ENCODE measurements at regions not wholly inside any gene's neighbourhood (a gene's known extent, or its start where the extent isn't known, plus 50 kb on each side); places are given as distances from the start of the nearest gene placed in this dataset.

DNA sequence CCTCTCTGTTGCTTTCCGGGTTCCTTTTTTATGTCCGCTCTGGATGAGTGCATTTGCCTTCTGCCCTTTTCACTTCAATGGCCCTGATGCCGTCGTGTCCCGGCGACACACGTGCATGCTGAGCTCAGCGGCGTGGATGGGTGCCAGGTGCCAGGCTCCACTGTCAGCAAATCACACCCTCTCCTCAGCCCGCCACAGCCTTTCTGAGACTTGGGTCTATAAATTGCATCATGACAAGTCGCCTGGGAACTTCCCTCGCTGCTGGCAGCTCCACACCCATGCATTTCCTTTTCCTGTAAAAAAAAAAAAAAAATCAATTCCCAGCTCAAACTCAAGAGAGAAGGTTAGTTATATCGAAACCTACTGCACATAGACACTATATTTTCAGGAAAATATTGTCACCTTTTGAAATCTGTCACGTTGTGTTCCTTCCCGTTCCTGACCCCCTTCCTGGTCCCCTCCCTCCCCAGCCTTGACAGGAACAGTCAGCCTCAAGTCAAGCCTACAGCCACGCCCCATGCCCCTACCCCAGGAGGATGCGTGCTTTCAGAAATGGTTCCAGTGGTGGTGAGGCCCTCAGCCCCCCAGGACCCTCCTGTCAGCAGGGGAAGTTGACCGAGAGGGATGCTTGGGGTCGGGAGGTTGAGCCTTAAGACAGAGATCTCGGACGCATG lies 110.3 kb upstream of the PTCH1 start:
- DNase-seq: peak; percentile 57
- no peaks in the 10 kb centered on the region for H3K36me3 ChIP-seq
- no peak for TF ChIP-seq CTCF (IDR thresholded peaks at IDR 0.05)
- H3K9me3 ChIP-seq: no peaks in the 10 kb centered on the region
- intact Hi-C loops (cut with DNase I): no loop called here
- no peaks in the 10 kb centered on the region for H3K27me3 ChIP-seq (ENCODE audit: low read depth)
- H3K4me1 ChIP-seq: no peaks in the 10 kb centered on the region
- peak overlapping the region; percentile 68 for H3K27ac ChIP-seq
- ATAC-seq: peak in 1 of 2 donors; percentile 62
- H3K4me3 ChIP-seq: no peak overlapping the region

GRCh38 chr9:95626341-95626740 lies 109.6 kb upstream of the PTCH1 start:
- H3K27me3 ChIP-seq (ENCODE audit: low read depth): no peaks in the 10 kb centered on the region
- no peak overlapping the region for H3K4me3 ChIP-seq
- H3K4me1 ChIP-seq: no peaks in the 10 kb centered on the region
- ATAC-seq (no peak), DNase-seq (no peak)
- H3K27ac ChIP-seq: no peak overlapping the region
- intact Hi-C loops (cut with DNase I): no loop called here
- no peak for TF ChIP-seq CTCF (IDR thresholded peaks at IDR 0.05)
- H3K9me3 ChIP-seq: no peaks in the 10 kb centered on the region
- no peaks in the 10 kb centered on the region for H3K36me3 ChIP-seq

DNA sequence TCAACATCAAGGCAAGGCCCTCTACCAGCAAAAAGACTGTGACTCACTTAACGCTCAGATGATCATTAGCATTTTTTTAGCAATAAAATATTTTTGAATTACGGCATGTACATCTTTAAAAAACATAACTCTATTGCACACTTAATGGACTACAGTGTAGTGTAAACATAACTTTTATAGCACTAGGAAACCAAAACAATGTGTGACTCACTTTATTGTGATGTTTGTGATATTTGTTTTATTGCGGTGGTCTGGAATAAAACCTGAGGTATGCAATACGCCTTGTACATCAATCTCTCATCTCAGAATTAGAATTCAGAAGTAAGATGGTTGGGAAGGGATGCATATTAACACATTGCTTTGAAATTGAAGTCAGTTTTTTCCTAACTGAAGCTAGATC lies 106.9 kb upstream of the PTCH1 start:
- no peak overlapping the region for H3K4me3 ChIP-seq
- no peaks in the 10 kb centered on the region for H3K36me3 ChIP-seq
- ATAC-seq (no peak), DNase-seq (no peak)
- no peak for TF ChIP-seq CTCF (IDR thresholded peaks at IDR 0.05)
- H3K4me1 ChIP-seq: no peaks in the 10 kb centered on the region
- no peak overlapping the region for H3K27ac ChIP-seq
- intact Hi-C loops (cut with DNase I): no loop called here
- no peaks in the 10 kb centered on the region for H3K27me3 ChIP-seq (ENCODE audit: low read depth)
- H3K9me3 ChIP-seq: no peaks in the 10 kb centered on the region

GRCh38 chr9:95620722-95621121 lies 104.0 kb upstream of the PTCH1 start:
- no peak for TF ChIP-seq CTCF (IDR thresholded peaks at IDR 0.05)
- intact Hi-C loops (cut with DNase I): no loop called here

GRCh38 chr9:95620314-95620713 lies 103.5 kb upstream of the PTCH1 start:
- no peaks in the 10 kb centered on the region for H3K36me3 ChIP-seq
- no peaks in the 10 kb centered on the region for H3K27me3 ChIP-seq (ENCODE audit: low read depth)
- no peak overlapping the region for H3K27ac ChIP-seq
- no peak for DNase-seq
- H3K4me1 ChIP-seq: no peaks in the 10 kb centered on the region
- no peak overlapping the region for H3K4me3 ChIP-seq
- intact Hi-C loops (cut with DNase I): no loop called here
- TF ChIP-seq CTCF (IDR thresholded peaks at IDR 0.05): no peak
- H3K9me3 ChIP-seq: no peaks in the 10 kb centered on the region
- no peak for ATAC-seq

More at GRCh38 chr9:95620722-95621121, 104.0 kb upstream of the PTCH1 start:
- Histone ChIP-seq H3K9me3 (no peaks in the 10 kb centered on the region), H3K36me3 (no peaks in the 10 kb centered on the region), H3K27ac (no peak overlapping the region), H3K4me1 (no peaks in the 10 kb centered on the region), H3K27me3 (ENCODE audit: low read depth) (no peaks in the 10 kb centered on the region), H3K4me3 (no peak overlapping the region)
- DNase-seq (no peak), ATAC-seq (no peak)

All from lower lobe of right lung (tissue), 2 donors.